SU-DHL-6 (cell line): ENCODE measurements at regions not wholly inside any gene's neighbourhood (a gene's known extent, or its start where the extent isn't known, plus 50 kb on each side); places are given as distances from the start of the nearest gene placed in this dataset.

ENCODE experiments used
- EZH2phosphoT487 ChIP-seq: fragments of 200-600 bp; sonication (generic), shearing (Covaris generic); conservative IDR thresholded peaks from 2 replicates; pipeline ENCODE4 v1.6.1; 2018; ENCODE audit warnings: mild to moderate bottlenecking, antibody characterized with exemption, low read length, moderate library complexity, mixed read lengths
- TF ChIP-seq, protein P1 (sequence below): fragments of 200-600 bp; sonication (generic); IDR thresholded peaks from one replicate; pipeline ENCODE4 v1.5.1; 2017; ENCODE audit warnings: antibody characterized with exemption, mild to moderate bottlenecking, low read length, moderate library complexity; ENCODE audit not compliant: insufficient read depth, poor library complexity, severe bottlenecking

DNA sequence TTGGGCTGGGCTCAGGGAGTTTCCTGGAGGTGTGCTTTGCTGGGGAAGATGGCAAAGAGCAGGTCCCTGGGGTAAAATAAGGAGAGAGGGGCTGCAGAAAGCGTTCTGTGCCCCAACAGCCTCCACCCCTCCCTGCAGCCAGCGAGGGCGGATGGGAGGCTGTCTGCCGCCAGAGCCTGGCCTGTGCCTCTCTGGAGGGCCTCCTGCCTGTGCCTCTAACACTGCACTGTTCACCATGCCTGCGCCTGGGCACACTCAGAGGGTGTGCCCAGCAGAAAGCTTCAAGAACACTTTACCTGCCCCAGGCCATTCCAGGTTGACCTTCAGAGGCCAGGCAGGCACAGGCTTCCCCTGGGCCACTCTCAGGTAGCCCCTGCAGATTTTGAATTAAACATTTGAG lies 77.7 kb upstream of the KLF13 start:
- TF ChIP-seq, protein P1, sequence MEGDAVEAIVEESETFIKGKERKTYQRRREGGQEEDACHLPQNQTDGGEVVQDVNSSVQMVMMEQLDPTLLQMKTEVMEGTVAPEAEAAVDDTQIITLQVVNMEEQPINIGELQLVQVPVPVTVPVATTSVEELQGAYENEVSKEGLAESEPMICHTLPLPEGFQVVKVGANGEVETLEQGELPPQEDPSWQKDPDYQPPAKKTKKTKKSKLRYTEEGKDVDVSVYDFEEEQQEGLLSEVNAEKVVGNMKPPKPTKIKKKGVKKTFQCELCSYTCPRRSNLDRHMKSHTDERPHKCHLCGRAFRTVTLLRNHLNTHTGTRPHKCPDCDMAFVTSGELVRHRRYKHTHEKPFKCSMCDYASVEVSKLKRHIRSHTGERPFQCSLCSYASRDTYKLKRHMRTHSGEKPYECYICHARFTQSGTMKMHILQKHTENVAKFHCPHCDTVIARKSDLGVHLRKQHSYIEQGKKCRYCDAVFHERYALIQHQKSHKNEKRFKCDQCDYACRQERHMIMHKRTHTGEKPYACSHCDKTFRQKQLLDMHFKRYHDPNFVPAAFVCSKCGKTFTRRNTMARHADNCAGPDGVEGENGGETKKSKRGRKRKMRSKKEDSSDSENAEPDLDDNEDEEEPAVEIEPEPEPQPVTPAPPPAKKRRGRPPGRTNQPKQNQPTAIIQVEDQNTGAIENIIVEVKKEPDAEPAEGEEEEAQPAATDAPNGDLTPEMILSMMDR = no peak
- TF ChIP-seq EZH2phosphoT487 = no peak
